PFSK-1 (cell line): ENCODE measurements at regions not wholly inside any gene's neighbourhood (a gene's known extent, or its start where the extent isn't known, plus 50 kb on each side); places are given as distances from the start of the nearest gene placed in this dataset.

Source experiments
- FOXP2 ChIP-seq: optimal IDR thresholded peaks from 2 replicates; pipeline ENCODE3; 2011; ENCODE audit warnings: borderline replicate concordance, control low read depth, inconsistent platforms; ENCODE audit not compliant: insufficient read depth; ENCODE audit errors: extremely low read length, extremely low read depth
- POLR2AphosphoS5 ChIP-seq: IDR thresholded peaks from 2 replicates; pipeline ENCODE4 v1.6.1; 2012; ENCODE audit warnings: low read depth, mild to moderate bottlenecking, control low read depth, low read length, moderate library complexity
- REST ChIP-seq, 2 experiments: IDR thresholded peaks; 2 replicates each; pipeline versions ENCODE4 v1.6.1 to v1.8.0; 2011 to 2012; ENCODE audit warnings: low read depth in 2 of 2, low read length in 2 of 2, control low read depth in 1 of 2, inconsistent platforms in 1 of 2, mild to moderate bottlenecking in 1 of 2, moderate library complexity in 1 of 2; ENCODE audit not compliant: insufficient read depth in 1 of 2
- SIN3A ChIP-seq: IDR thresholded peaks from 2 replicates; pipeline ENCODE4 v1.6.1; 2012; ENCODE audit warnings: mild to moderate bottlenecking, low read length, moderate library complexity, borderline replicate concordance; ENCODE audit not compliant: insufficient read depth
- TAF1 ChIP-seq: IDR thresholded peaks from 2 replicates; pipeline ENCODE4 v1.6.1; 2012; ENCODE audit warnings: low read length, control low read depth, borderline replicate concordance; ENCODE audit not compliant: insufficient read depth

- TF ChIP-seq TAF1, result no peak
- no peak for TF ChIP-seq FOXP2
- no peak for TF ChIP-seq SIN3A
- TF ChIP-seq POLR2AphosphoS5, result no peak
- no peak for TF ChIP-seq REST (IDR thresholded peaks at IDR 0.05; ENCODE audit: insufficient read depth in 1 of 2, low read depth in 2 of 2, low read length in 2 of 2)
Measured at GRCh38 chr2:18788592-18788991, 199.2 kb upstream of the NT5C1B start.

GRCh38 chr2:18787726-18788125 is 198.4 kb upstream of the NT5C1B start:
- TF ChIP-seq REST (IDR thresholded peaks at IDR 0.05; ENCODE audit: insufficient read depth in 1 of 2, low read depth in 2 of 2, low read length in 2 of 2), result no peak
- TF ChIP-seq TAF1, result no peak
- no peak for TF ChIP-seq POLR2AphosphoS5
- no peak for TF ChIP-seq SIN3A
- TF ChIP-seq FOXP2, result no peak

- TF ChIP-seq TAF1, result no peak
- no peak for TF ChIP-seq POLR2AphosphoS5
- TF ChIP-seq FOXP2, result no peak
- no peak for TF ChIP-seq SIN3A
- TF ChIP-seq REST (IDR thresholded peaks at IDR 0.05; ENCODE audit: insufficient read depth in 1 of 2, low read depth in 2 of 2, low read length in 2 of 2), result no peak
Measured at GRCh38 chr2:18784245-18784644, 194.9 kb upstream of the NT5C1B start.

- TF ChIP-seq SIN3A (no peak), FOXP2 (no peak), POLR2AphosphoS5 (no peak), TAF1 (no peak), REST (IDR thresholded peaks at IDR 0.05; ENCODE audit: insufficient read depth in 1 of 2, low read depth in 2 of 2, low read length in 2 of 2) (no peak)
Measured at GRCh38 chr2:18781541-18782280, 192.3 kb upstream of the NT5C1B start.
